ENCODE measurements at regions not wholly inside any gene's neighbourhood (a gene's known extent, or its start where the extent isn't known, plus 50 kb on each side); places are given as distances from the start of the nearest gene placed in this dataset.

- TF ChIP-seq CTCF (IDR thresholded peaks at IDR 0.05) (no peak), POLR2A (IDR thresholded peaks at IDR 0.05) (no peak), EP300 (IDR thresholded peaks at IDR 0.05; ENCODE audit: low read depth) (no peak)
Observed at GRCh38 chr13:91108315-91108714, 239.2 kb upstream of the MIR17HG start.
